NCI-H2196 (cell line): ENCODE measurements at regions not wholly inside any gene's neighbourhood (a gene's known extent, or its start where the extent isn't known, plus 50 kb on each side); places are given as distances from the start of the nearest gene placed in this dataset.
"Not testable (repeated sequence)": the region's sequence is repeated elsewhere in the genome, so short reads cannot be mapped to it uniquely, and the experiment has no call there.

ENCODE experiments used
- DNase-seq: peaks from one replicate; lab custom pipeline; 2025; ENCODE audit not compliant: unreplicated experiment; lab: John Stamatoyannopoulos, UW

GRCh38 chr15:31507573-31507972 is 180.9 kb downstream of the KLF13 start:
- DNase-seq, result not testable (repeated sequence)

DNA sequence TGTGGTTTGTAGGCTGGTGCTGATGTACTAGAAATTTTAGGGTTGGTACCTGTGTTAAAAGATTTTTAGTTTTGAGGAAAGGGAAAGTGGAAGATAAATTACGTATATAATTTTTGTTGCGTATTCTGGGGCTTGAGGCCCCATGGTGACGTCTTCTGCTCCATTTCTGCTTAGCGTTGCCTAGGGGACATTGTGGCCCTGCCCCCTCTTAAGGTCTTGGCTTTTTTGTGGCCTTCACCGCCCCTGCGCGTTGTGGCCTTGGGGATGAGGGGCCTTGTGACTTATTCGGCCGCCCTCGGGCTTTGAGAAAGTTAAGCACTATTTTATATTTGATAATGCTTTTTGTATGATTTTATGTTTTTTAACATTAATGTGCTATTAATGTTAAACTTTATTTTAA is 182.0 kb downstream of the KLF13 start:
- no peak for DNase-seq

GRCh38 chr15:31510057-31510456 is 183.4 kb downstream of the KLF13 start:
- DNase-seq, result no peak

- DNase-seq, result no peak
Measured at GRCh38 chr15:31511707-31512310, 185.2 kb downstream of the KLF13 start.

- no peak for DNase-seq
Measured at GRCh38 chr15:31513178-31513577, 186.5 kb downstream of the KLF13 start.

DNA sequence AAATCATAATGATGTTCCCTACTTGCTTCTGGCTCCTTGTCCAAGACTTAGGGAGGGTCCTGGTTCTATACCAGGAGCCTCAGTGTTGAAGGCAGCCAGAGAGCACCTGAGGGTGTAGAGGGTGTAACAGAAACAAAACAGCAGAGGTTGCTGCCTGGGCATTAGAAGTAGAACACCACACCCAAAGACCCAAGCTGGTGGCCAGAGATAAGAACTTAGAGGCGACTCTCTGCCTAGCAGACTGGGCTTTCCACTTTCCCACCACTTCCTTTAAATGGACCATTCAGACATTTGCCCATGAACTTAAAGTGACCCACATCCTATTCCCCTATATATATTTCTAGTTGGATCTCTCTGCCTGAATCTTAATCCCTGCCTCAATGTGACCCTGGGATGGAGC is 189.8 kb downstream of the KLF13 start:
- DNase-seq, result no peak

GRCh38 chr15:31516874-31517273 is 190.2 kb downstream of the KLF13 start:
- no peak for DNase-seq

GRCh38 chr15:31517711-31518110 is 191.1 kb downstream of the KLF13 start:
- no peak for DNase-seq

DNA sequence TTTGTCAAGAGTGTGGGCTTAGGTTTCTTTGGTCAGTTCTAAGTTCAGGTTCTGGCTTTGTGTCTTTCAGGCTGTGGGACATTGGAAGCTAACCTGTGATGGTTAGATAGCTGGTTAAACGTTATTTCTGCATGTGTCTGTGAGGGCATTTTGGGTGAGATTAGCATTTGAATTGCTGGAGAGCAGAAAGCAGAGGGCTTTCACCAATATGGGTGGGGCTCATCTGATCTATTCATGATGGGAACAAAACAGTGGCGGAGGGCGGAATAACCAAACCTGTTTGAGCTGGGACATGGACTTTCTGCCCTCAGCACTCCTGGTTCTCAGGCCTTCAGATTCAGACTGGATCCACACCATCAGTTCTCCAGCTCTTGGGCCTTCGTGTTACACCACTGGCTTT is 195.4 kb downstream of the KLF13 start:
- DNase-seq, result no peak

GRCh38 chr15:31523027-31523654 is 196.5 kb downstream of the KLF13 start:
- no peak for DNase-seq

DNA sequence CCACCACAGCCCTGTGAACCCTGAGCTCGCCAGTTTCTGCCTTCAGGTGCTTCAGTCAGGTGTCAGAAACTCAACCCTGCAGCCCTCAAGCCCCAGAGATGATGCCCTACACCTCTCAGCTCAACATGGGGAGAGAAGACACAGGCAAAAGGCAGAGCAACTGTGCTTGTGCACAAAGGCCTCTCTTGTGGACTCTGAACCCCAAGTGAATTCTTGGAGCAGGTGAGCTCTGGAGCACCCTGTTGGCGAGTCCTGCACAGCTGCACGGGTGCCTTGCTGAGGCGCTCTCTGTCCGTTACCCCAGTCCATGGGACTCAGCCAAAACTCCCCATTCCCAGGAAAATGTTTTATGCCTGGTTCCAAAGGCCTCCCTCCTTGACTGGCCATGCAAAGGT is 197.0 kb downstream of the KLF13 start:
- DNase-seq, result no peak

- no peak for DNase-seq
Measured at GRCh38 chr15:31525185-31525695, 198.6 kb downstream of the KLF13 start.

GRCh38 chr15:31525988-31526665 is 199.5 kb downstream of the KLF13 start:
- no peak for DNase-seq

DNA sequence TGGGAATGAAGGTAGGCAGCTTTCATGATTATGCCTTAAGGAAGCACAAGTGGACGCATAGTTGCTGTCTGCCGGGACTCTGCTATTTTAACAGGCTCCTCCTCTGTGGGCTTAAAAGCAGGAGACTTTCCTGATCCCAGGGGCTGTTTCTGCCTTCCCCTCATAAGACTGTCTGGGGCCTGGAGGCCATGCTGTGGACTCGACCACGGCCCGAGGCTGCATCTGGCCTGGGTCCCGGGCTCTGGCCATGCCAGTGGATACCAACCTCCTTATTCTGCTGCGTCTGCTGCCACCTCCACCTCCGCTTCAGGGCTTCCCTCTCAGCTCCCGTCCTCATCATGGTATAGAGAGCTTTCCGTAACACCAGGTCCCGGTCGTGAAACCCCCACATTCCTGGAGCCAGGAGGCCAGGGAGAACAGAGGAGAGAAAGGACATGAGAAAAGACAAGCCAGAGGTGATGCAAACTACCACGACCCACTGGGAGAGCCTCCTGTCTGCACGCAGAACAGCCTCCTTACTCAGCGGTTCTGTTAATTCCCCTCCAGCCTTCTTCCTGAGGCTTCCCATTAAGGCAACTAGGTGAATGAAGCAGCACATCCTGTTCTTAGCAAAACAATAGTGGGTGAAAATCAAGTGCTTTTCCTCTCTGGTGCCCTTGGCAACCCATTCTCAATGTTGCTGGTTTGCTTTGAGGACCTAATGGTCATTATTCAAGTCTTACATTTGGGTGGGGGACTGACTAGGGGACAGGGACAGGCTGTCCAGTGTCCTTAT is 200.5 kb downstream of the KLF13 start:
- no peak for DNase-seq

GRCh38 chr15:31528846-31529245 is 202.2 kb downstream of the KLF13 start:
- DNase-seq, result no peak

DNA sequence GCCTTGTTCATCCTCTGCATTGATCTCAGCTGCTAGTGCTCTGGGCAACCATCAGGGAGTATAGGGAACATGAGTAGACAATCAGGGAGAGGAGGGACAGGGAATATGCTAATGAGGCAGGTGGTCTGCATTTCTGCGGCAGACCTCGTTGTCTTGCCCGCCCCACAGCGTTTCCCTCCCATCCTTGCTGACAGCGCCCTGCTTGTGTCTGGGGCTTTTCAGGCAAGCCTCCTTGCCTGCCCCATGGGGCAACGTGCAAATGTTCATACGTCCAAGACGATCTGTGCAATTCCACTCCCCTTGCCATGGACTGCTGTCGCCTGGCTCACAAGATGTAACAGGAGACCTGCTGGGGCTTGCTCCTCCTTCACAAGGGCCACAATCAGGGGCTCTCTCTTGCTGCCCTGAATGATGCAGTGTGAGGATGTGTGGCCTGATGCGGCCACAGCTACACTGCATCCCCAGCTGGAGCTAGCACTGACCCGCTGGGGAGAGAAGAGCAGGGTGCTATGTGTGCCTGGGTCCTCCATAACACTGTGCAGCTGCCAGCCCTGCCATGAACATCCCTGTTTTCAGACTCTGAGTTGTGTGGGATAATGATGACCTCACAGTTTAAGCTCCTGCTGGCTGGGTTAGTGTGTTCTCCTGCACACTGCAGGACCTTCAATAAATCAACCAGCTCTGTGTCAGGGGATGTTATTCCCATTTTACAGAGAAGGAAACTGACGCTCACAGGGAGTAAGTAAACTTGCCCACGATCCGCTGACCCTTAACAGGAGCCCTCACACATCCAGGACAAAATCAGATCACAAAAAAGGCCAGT is 211.3 kb downstream of the KLF13 start:
- no peak for DNase-seq

DNA sequence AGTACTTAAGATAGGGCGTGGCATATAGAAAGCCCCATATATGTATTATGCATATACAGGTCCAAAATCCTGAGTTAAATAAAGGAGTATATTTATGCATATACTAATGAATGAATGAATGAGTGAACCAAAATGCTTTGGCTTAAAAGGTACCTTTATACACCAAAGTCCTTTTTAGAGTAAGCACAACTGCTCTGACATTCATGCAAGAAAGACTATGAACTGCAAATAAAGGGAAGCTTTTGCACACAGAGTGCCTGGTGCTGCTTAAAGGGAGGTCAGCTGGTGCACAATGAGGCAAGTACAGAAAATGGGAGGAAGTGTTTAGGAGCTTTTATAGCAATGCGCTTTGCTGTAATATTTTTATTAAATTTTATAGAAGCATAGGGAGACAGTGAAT is 214.0 kb downstream of the KLF13 start:
- no peak for DNase-seq

GRCh38 chr15:31544361-31544760 is 217.7 kb downstream of the KLF13 start:
- no peak for DNase-seq

- no peak for DNase-seq
Measured at GRCh38 chr15:31545257-31545656, 218.6 kb downstream of the KLF13 start.

DNA sequence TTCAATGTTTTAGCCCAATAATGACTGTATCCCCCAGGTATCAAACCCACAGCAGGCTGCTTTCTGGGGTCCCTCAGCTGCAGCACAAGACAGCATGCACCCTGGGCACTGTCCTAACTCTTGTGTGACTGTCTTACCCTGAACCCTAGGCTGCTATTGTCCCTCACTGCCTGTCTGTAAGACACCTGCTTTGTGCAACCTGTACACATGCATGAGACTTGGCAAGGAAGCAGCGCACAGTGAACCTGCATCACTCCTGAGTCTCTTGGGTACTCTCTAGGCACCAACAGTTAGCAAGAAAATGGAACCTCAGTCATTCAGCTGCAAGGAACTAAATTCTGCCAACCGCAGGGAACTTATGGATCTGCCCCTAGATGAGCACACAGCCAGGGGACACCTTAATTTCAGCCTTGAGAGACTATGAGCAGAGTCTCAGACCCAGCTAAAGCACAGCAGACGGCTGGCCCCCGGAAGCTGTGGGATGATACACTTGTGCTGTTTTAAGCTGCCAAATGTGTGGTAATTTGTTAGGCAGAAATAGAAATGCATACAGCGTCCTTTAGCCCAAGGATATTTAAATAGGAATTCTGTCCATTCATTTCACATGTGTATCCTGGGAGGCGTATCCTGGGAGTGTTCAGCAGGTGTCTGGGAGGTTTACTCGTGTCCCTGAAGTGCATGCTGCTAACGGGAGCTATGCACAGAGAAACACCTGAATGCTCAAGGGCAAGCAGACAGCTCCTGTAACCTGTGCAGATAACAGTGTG is 223.8 kb downstream of the KLF13 start:
- DNase-seq, result no peak
